ENCODE measurements at regions not wholly inside any gene's neighbourhood (a gene's known extent, or its start where the extent isn't known, plus 50 kb on each side); places are given as distances from the start of the nearest gene placed in this dataset.

GRCh38 chr3:59655418-59656015, 605.7 kb upstream of the CFAP20DC start:
- no peak for TF ChIP-seq POLR2A (IDR thresholded peaks at IDR 0.05; ENCODE audit: low read length)
- no peak for TF ChIP-seq RAD21 (conservative IDR thresholded peaks at IDR 0.05 in 1 of 2, IDR thresholded peaks at IDR 0.05 in 1 of 2)
- no peak for TF ChIP-seq EP300 (IDR thresholded peaks at IDR 0.05)
- TF ChIP-seq CTCF (IDR thresholded peaks at IDR 0.05), result no peak
- no peak for TF ChIP-seq CBX2 (IDR thresholded peaks at IDR 0.05; ENCODE audit: borderline replicate concordance, low read depth)
- TF ChIP-seq TP53 (CRISPR knock-in tag; IDR thresholded peaks at IDR 0.05), result no peak
